ENCODE measurements at regions not wholly inside any gene's neighbourhood (a gene's known extent, or its start where the extent isn't known, plus 50 kb on each side); places are given as distances from the start of the nearest gene placed in this dataset.

- TF ChIP-seq, protein P1, sequence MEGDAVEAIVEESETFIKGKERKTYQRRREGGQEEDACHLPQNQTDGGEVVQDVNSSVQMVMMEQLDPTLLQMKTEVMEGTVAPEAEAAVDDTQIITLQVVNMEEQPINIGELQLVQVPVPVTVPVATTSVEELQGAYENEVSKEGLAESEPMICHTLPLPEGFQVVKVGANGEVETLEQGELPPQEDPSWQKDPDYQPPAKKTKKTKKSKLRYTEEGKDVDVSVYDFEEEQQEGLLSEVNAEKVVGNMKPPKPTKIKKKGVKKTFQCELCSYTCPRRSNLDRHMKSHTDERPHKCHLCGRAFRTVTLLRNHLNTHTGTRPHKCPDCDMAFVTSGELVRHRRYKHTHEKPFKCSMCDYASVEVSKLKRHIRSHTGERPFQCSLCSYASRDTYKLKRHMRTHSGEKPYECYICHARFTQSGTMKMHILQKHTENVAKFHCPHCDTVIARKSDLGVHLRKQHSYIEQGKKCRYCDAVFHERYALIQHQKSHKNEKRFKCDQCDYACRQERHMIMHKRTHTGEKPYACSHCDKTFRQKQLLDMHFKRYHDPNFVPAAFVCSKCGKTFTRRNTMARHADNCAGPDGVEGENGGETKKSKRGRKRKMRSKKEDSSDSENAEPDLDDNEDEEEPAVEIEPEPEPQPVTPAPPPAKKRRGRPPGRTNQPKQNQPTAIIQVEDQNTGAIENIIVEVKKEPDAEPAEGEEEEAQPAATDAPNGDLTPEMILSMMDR (IDR thresholded peaks at IDR 0.05) = no peak
- TF ChIP-seq POLR2A (IDR thresholded peaks at IDR 0.05) = no peak
Observed at GRCh38 chr1:192418552-192419285, 101.9 kb downstream of the RGS21 start.
